Subcutaneous abdominal adipose tissue (tissue), 5 donors: ENCODE measurements at regions not wholly inside any gene's neighbourhood (a gene's known extent, or its start where the extent isn't known, plus 50 kb on each side); places are given as distances from the start of the nearest gene placed in this dataset.

ENCODE experiments used
- H3K27ac ChIP-seq: one replicate; pipeline ENCODE4 v1.7.0; 2013; ENCODE audit warnings: low read depth, mild to moderate bottlenecking, inconsistent platforms, low read length, moderate library complexity
- H3K27me3 ChIP-seq, 5 donors: one replicate each; pipeline ENCODE4 v1.7.0; 2013; ENCODE audit warnings: low read length in 5 of 5, inconsistent platforms in 1 of 5; ENCODE audit not compliant: control insufficient read depth in 5 of 5, insufficient read depth in 4 of 5
- H3K36me3 ChIP-seq, 5 donors: one replicate each; pipeline ENCODE4 v1.7.0; 2013; ENCODE audit warnings: low read length in 5 of 5; ENCODE audit not compliant: control insufficient read depth in 5 of 5, insufficient read depth in 5 of 5
- H3K4me1 ChIP-seq, 5 donors: one replicate each; pipeline ENCODE4 v1.7.0; 2013; ENCODE audit warnings: low read length in 5 of 5, mild to moderate bottlenecking in 3 of 5, moderate library complexity in 1 of 5; ENCODE audit not compliant: control insufficient read depth in 5 of 5, insufficient read depth in 5 of 5
- H3K4me3 ChIP-seq, 5 donors: one replicate each; pipeline ENCODE4 v1.7.0; 2013; ENCODE audit warnings: low read length in 5 of 5, low read depth in 1 of 5
- H3K9ac ChIP-seq, 5 donors: one replicate each; pipeline ENCODE4 v1.7.0; 2013; ENCODE audit warnings: low read length in 5 of 5, mild to moderate bottlenecking in 4 of 5, moderate library complexity in 3 of 5
- H3K9me3 ChIP-seq, 5 donors: one replicate each; pipeline ENCODE4 v1.7.0; 2013; ENCODE audit warnings: low read length in 5 of 5; ENCODE audit not compliant: control insufficient read depth in 5 of 5
- donor health status: healthy.
- donor health status: healthy.
- donor health status: healthy.
- donor health status: healthy.
- donor health status: healthy.

- no peaks in the 10 kb centered on the region for H3K27me3 ChIP-seq
- no peaks in the 10 kb centered on the region for H3K4me1 ChIP-seq
- no peak overlapping the region for H3K9ac ChIP-seq
- H3K36me3 ChIP-seq = no peaks in the 10 kb centered on the region
- H3K9me3 ChIP-seq = peaks cover 0 to 4% (median 0%) of the 10 kb centered on the region in 5 donors
- no peak overlapping the region for H3K27ac ChIP-seq
- no peak overlapping the region for H3K4me3 ChIP-seq
Measured at GRCh38 chr7:118011652-118012051, 138.4 kb upstream of the CTTNBP2 start.

GRCh38 chr7:118013252-118014010 is 140.2 kb upstream of the CTTNBP2 start:
- H3K27me3 ChIP-seq = no peaks in the 10 kb centered on the region
- H3K9me3 ChIP-seq = peaks cover 0 to 7% (median 0%) of the 10 kb centered on the region in 5 donors
- no peak overlapping the region for H3K9ac ChIP-seq
- no peak overlapping the region for H3K4me3 ChIP-seq
- no peak overlapping the region for H3K27ac ChIP-seq
- no peaks in the 10 kb centered on the region for H3K36me3 ChIP-seq
- H3K4me1 ChIP-seq = no peaks in the 10 kb centered on the region

- H3K4me1 ChIP-seq = no peaks in the 10 kb centered on the region
- no peaks in the 10 kb centered on the region for H3K27me3 ChIP-seq
- peaks cover 0 to 4% (median 0%) of the 10 kb centered on the region in 5 donors for H3K9me3 ChIP-seq
- H3K27ac ChIP-seq = no peak overlapping the region
- no peak overlapping the region for H3K9ac ChIP-seq
- H3K4me3 ChIP-seq = no peak overlapping the region
- H3K36me3 ChIP-seq = no peaks in the 10 kb centered on the region
Measured at GRCh38 chr7:118022546-118022945, 149.3 kb upstream of the CTTNBP2 start.

- no peak overlapping the region for H3K27ac ChIP-seq
- H3K27me3 ChIP-seq = no peaks in the 10 kb centered on the region
- H3K4me3 ChIP-seq = no peak overlapping the region
- H3K9me3 ChIP-seq = no peaks in the 10 kb centered on the region
- H3K9ac ChIP-seq = no peak overlapping the region
- H3K36me3 ChIP-seq = no peaks in the 10 kb centered on the region
- peaks cover 0 to 7% (median 0%) of the 10 kb centered on the region in 5 donors for H3K4me1 ChIP-seq
Measured at GRCh38 chr7:118026791-118027190, 153.6 kb upstream of the CTTNBP2 start.

- H3K9me3 ChIP-seq = no peaks in the 10 kb centered on the region
- peaks cover 0 to 7% (median 0%) of the 10 kb centered on the region in 5 donors for H3K4me1 ChIP-seq
- no peaks in the 10 kb centered on the region for H3K27me3 ChIP-seq
- H3K4me3 ChIP-seq = no peak overlapping the region
- no peak overlapping the region for H3K27ac ChIP-seq
- H3K36me3 ChIP-seq = no peaks in the 10 kb centered on the region
- H3K9ac ChIP-seq = no peak overlapping the region
Measured at GRCh38 chr7:118028226-118028625, 155.0 kb upstream of the CTTNBP2 start.

GRCh38 chr7:118029826-118030422 is 154.0 kb upstream of the LSM8 start:
- Histone ChIP-seq H3K27me3 (no peaks in the 10 kb centered on the region), H3K27ac (no peak overlapping the region), H3K4me1 (peaks cover 0 to 7% (median 0%) of the 10 kb centered on the region in 5 donors), H3K9ac (no peak overlapping the region), H3K9me3 (no peaks in the 10 kb centered on the region), H3K4me3 (no peak overlapping the region), H3K36me3 (no peaks in the 10 kb centered on the region)

- H3K9ac ChIP-seq = no peak overlapping the region
- no peaks in the 10 kb centered on the region for H3K36me3 ChIP-seq
- H3K9me3 ChIP-seq = no peaks in the 10 kb centered on the region
- H3K4me1 ChIP-seq = peaks cover 0 to 7% (median 0%) of the 10 kb centered on the region in 5 donors
- no peaks in the 10 kb centered on the region for H3K27me3 ChIP-seq
- no peak overlapping the region for H3K4me3 ChIP-seq
- H3K27ac ChIP-seq = no peak overlapping the region
Measured at GRCh38 chr7:118033273-118033672, 150.7 kb upstream of the LSM8 start.

GRCh38 chr7:118039963-118040489 is 143.9 kb upstream of the LSM8 start:
- Histone ChIP-seq H3K9ac (no peak overlapping the region), H3K4me1 (peaks cover 0 to 7% (median 0%) of the 10 kb centered on the region in 5 donors), H3K27ac (no peak overlapping the region), H3K27me3 (no peaks in the 10 kb centered on the region), H3K9me3 (no peaks in the 10 kb centered on the region), H3K36me3 (no peaks in the 10 kb centered on the region), H3K4me3 (no peak overlapping the region)

GRCh38 chr7:118040562-118040961 is 143.4 kb upstream of the LSM8 start:
- Histone ChIP-seq H3K4me1 (peaks cover 0 to 7% (median 0%) of the 10 kb centered on the region in 5 donors), H3K9ac (no peak overlapping the region), H3K4me3 (no peak overlapping the region), H3K27ac (no peak overlapping the region), H3K9me3 (no peaks in the 10 kb centered on the region), H3K27me3 (no peaks in the 10 kb centered on the region), H3K36me3 (no peaks in the 10 kb centered on the region)

GRCh38 chr7:118041251-118041878 is 142.6 kb upstream of the LSM8 start:
- no peak overlapping the region for H3K4me3 ChIP-seq
- H3K9me3 ChIP-seq = no peaks in the 10 kb centered on the region
- H3K27ac ChIP-seq = no peak overlapping the region
- no peaks in the 10 kb centered on the region for H3K27me3 ChIP-seq
- no peak overlapping the region for H3K9ac ChIP-seq
- no peaks in the 10 kb centered on the region for H3K36me3 ChIP-seq
- H3K4me1 ChIP-seq = peaks cover 0 to 7% (median 0%) of the 10 kb centered on the region in 5 donors
